ENCODE measurements at regions not wholly inside any gene's neighbourhood (a gene's known extent, or its start where the extent isn't known, plus 50 kb on each side); places are given as distances from the start of the nearest gene placed in this dataset.

- TF ChIP-seq CTCF (IDR thresholded peaks at IDR 0.05; ENCODE audit: insufficient read depth, low read depth, low read length) (no peak), EZH2 (IDR thresholded peaks at IDR 0.05; ENCODE audit: insufficient read depth, low read length) (no peak)
These were observed 189.4 kb upstream of the MTPN start for GRCh38 chr7:136166521-136166920.
